Activated naive CD8-positive, alpha-beta T cell treated with anti-CD3 and anti-CD28 coated beads, Interleukin-2, amount 50 U/mL, for 16 hours (primary cell): ENCODE measurements at regions not wholly inside any gene's neighbourhood (a gene's known extent, or its start where the extent isn't known, plus 50 kb on each side); places are given as distances from the start of the nearest gene placed in this dataset.

Experiments used
- DNase-seq: peaks from one replicate; pipeline ENCODE4 v3.0.0-alpha.2; 2020; ENCODE audit warnings: low read depth, low spot score

DNA sequence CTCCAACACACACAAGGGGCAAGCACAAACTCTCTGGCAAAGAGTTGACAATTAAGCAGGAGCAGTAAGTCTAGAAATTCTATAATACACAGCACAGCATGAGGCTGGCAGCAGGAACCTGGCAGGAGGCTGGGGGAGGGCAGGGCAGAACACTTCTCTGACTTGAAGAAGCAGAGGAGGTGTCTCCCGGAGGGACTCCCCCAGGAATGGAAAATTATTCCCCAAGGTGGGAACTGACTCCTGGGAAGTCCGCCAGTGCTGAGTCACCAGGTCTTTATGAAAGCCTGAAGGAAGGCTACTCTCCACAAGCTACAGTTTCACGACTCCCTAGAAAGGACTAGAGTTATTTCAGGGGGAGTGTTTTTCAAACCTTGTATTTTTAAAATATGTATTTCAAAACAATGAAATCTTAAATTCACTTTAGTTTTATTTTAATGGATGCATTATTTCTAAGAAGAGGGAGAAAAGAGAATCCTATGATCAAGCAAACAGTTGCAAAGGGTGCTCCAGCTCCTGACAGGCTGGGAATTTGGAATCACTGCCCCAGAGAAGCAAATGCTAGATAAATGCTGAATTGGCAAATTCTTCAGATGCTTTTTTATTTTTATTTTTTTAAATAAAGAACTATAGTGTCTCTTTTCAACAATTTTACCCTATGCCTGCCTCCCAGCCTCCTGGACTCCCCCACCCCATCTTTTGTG, 192.8 kb downstream of the LY86 start:
- no peak for DNase-seq

DNA sequence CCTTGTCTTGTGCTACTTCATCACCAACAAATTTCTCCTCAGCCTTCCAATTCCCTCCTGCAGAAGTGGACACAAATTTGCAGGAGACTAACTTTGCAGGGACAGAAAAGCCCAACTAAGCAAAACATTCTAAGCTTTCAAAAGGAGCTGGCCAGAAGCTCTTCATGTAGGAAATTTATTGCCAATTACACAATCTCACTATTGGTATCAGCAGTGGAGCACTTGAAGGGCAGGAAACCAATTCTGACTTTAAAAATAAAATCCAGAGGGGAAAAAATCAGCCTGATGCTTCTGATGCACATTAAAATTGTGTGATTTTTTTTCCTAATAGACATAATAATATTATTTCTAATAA, 193.3 kb downstream of the LY86 start:
- no peak for DNase-seq

- no peak for DNase-seq
These were observed 195.2 kb downstream of the LY86 start for GRCh38 chr6:6783721-6784120.

GRCh38 chr6:6784514-6785162, 196.1 kb downstream of the LY86 start:
- no peak for DNase-seq

- no peak for DNase-seq
These were observed 196.6 kb downstream of the LY86 start for GRCh38 chr6:6785163-6785521.

GRCh38 chr6:6788394-6789032, 200.0 kb downstream of the LY86 start:
- DNase-seq, result no peak

DNA sequence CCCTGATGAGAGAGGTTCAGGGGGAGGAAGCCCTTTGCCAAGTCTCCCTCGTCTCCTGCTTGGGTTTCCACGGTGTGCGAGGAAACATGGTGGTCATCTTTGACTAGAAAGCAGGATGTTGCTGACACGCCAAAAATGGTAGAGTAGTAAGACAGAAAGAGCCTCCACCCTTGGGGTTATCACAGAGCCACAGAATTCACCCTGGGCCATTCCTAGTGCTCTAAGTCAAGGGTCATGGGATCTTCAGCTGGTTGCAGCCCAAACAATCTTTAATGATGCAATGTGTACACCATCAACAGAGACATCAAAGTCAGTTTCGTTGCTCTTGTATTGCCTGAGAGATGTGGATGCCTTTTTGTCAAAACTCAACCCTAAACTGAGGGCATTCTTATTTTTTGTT, 201.9 kb downstream of the LY86 start:
- DNase-seq, result no peak

DNA sequence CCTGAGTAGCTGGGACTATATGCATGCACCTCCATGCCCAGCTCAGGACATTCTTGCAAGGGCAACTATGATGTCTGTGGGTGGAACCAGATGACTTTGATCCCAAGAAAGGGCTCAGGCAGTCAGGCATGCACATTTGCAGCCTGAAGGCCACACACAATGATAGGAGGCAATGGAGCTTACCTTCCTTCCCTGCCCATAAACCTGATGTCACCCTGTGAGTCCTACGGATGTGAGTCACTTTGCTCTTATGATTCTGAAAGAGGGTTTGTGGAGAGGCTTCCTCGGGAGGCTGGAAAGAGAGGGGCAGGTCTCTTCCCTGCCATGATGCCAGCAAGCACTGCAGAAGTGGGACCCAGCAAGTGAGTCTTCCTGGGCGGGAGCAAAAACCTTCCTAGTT, 202.4 kb downstream of the LY86 start:
- no peak for DNase-seq

- no peak for DNase-seq
These were observed 205.1 kb downstream of the LY86 start for GRCh38 chr6:6793388-6794250.

- no peak for DNase-seq
These were observed 206.9 kb downstream of the LY86 start for GRCh38 chr6:6795393-6795792.

GRCh38 chr6:6796818-6797217, 208.3 kb downstream of the LY86 start:
- DNase-seq, result no peak

- no peak for DNase-seq
These were observed 209.9 kb downstream of the LY86 start for GRCh38 chr6:6798448-6798860.

GRCh38 chr6:6801005-6801335, 212.4 kb downstream of the LY86 start:
- no peak for DNase-seq

DNA sequence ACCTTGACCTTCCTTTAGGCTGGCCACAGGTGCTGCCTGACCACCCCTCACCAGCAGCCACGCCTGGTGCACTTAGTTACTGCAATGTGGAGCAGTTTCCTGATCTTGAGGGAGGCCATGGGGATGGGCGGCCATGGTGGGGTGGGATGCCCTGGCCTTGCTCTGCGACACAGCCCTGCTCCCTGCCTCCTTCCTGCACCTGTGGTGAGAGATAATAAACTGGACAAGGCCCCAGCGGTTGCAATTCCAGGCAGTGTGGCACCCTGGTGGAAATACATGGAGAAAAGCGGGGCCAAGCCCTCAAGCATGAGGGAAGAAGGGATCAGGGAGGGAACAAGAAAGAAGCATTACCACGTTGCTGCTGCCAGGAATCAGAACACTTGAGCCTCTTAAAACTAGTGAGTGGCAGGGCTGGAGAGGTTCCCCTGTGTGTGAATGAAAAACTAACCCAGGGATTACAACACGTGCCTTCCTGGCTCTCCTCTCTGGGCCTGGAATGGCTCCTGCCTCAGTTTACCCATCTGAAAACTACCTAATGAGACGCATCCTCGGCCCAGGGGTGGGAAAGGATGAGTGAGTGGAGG, 213.2 kb downstream of the LY86 start:
- no peak for DNase-seq

- DNase-seq, result no peak
These were observed 214.9 kb downstream of the LY86 start for GRCh38 chr6:6803180-6803977.

GRCh38 chr6:6804843-6805615, 216.5 kb downstream of the LY86 start:
- DNase-seq, result no peak

DNA sequence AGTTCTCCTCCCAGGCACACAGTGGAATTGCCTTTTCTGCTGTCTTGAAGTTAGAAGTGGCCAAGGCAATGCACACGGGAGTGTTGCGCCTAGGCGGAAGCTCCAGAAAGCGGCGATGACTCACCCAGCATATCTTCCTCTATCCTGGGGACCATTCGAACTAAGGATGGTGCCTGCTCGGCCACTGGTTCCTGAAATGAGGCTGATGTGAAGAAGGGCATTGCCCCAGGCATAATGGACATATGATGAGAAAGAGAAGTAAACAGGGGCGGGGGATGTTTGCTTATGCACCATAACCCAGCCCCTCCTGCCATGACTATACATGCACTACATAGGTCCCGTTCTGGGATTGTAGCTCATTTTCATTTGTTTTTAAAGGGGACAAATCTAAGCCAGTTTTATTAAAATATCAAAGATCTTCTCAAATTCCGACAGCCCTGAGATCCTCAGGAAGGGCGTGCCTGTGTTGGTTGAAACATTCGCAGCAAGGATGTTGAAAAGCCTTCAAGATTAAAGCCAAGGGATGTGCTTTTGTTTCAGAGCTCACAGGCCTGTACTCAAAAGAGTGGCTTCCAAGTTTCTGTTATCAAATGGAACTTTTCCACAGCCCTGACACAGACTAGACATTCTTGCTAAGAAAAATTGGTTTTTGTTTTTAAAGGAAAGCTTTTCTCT, 218.5 kb downstream of the LY86 start:
- no peak for DNase-seq

- no peak for DNase-seq
These were observed 219.8 kb downstream of the LY86 start for GRCh38 chr6:6808343-6808742.

DNA sequence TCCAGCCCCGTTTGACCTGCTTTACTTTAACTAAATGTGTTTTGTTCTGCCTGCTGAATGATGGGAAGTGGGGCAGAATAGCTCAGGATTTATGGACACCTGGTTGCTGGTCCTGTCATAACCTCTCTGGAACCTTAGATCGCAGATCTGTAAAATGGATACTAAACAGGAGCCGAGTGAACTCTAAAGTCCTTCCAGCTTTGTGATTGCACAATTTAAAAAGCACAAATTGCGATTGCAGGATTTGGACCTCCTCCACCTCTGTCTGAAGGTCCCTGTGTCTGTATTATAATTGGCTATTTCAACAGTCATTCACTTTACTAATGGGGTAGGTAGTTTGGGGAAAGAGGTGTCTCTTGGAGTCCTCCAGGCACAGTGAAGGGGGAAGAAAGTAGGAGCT, 220.4 kb downstream of the LY86 start:
- no peak for DNase-seq

- DNase-seq, result no peak
These were observed 222.2 kb downstream of the LY86 start for GRCh38 chr6:6810727-6811126.
